Breast epithelium (tissue), 3 donors: ENCODE measurements at regions not wholly inside any gene's neighbourhood (a gene's known extent, or its start where the extent isn't known, plus 50 kb on each side); places are given as distances from the start of the nearest gene placed in this dataset.

ENCODE experiments used
- POLR2AphosphoS5 ChIP-seq, 3 donors: sonication (generic); formaldehyde crosslinking; IDR thresholded peaks; one replicate each; pipeline ENCODE4 v1.6.1; 2017; ENCODE audit warnings: antibody characterized with exemption in 3 of 3
- TF ChIP-seq, protein P1 (sequence below), 3 donors: fragments of 450-650 bp; IDR thresholded peaks; one replicate each; pipeline ENCODE4 v1.5.1; 2016 to 2017; ENCODE audit warnings: antibody characterized with exemption in 3 of 3, mild to moderate bottlenecking in 3 of 3, moderate library complexity in 3 of 3

GRCh38 chr6:15073344-15073789 lies 172.5 kb upstream of the JARID2 start:
- TF ChIP-seq, protein P1, sequence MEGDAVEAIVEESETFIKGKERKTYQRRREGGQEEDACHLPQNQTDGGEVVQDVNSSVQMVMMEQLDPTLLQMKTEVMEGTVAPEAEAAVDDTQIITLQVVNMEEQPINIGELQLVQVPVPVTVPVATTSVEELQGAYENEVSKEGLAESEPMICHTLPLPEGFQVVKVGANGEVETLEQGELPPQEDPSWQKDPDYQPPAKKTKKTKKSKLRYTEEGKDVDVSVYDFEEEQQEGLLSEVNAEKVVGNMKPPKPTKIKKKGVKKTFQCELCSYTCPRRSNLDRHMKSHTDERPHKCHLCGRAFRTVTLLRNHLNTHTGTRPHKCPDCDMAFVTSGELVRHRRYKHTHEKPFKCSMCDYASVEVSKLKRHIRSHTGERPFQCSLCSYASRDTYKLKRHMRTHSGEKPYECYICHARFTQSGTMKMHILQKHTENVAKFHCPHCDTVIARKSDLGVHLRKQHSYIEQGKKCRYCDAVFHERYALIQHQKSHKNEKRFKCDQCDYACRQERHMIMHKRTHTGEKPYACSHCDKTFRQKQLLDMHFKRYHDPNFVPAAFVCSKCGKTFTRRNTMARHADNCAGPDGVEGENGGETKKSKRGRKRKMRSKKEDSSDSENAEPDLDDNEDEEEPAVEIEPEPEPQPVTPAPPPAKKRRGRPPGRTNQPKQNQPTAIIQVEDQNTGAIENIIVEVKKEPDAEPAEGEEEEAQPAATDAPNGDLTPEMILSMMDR (IDR thresholded peaks at IDR 0.05): no peak
- no peak for TF ChIP-seq POLR2AphosphoS5 (IDR thresholded peaks at IDR 0.05)
